Liver (tissue), 8 donors: ENCODE measurements at regions not wholly inside any gene's neighbourhood (a gene's known extent, or its start where the extent isn't known, plus 50 kb on each side); places are given as distances from the start of the nearest gene placed in this dataset.

Experiments
- DNase-seq: peaks from one replicate; pipeline ENCODE4 v3.0.0-alpha.2; 2017; ENCODE audit warnings: low spot score
- H3K27ac ChIP-seq, 2 donors: one replicate each; pipeline ENCODE4 v1.7.0; 2013; ENCODE audit warnings: inconsistent platforms in 2 of 2, low read length in 2 of 2, control low read depth in 1 of 2, low read depth in 1 of 2, mild to moderate bottlenecking in 1 of 2
- H3K27me3 ChIP-seq, 4 donors: one replicate each; pipeline versions ENCODE4 v1.6.1 to v1.7.0; 2013; ENCODE audit warnings: low read length in 3 of 4, inconsistent platforms in 1 of 4, mild to moderate bottlenecking in 1 of 4, moderate library complexity in 1 of 4; ENCODE audit not compliant: control insufficient read depth in 4 of 4, insufficient read depth in 4 of 4
- H3K36me3 ChIP-seq, 4 donors: one replicate each; pipeline versions ENCODE4 v1.6.1 to v1.7.0; 2013; ENCODE audit warnings: low read length in 3 of 4, mild to moderate bottlenecking in 3 of 4, low read depth in 1 of 4, moderate library complexity in 1 of 4; ENCODE audit not compliant: control insufficient read depth in 4 of 4, insufficient read depth in 3 of 4
- H3K4me1 ChIP-seq, 4 donors: one replicate each; pipeline versions ENCODE4 v1.6.1 to v1.7.0; 2013; ENCODE audit warnings: low read length in 3 of 4, mild to moderate bottlenecking in 3 of 4, moderate library complexity in 1 of 4; ENCODE audit not compliant: control insufficient read depth in 4 of 4, insufficient read depth in 4 of 4
- H3K4me3 ChIP-seq, 3 donors: one replicate each; pipeline versions ENCODE4 v1.6.1 to v1.7.0; 2013; ENCODE audit warnings: low read length in 3 of 3, control low read depth in 1 of 3, low read depth in 1 of 3, mild to moderate bottlenecking in 1 of 3
- H3K9ac ChIP-seq, 2 donors: one replicate each; pipeline ENCODE4 v1.7.0; 2013; ENCODE audit warnings: low read length in 2 of 2, mild to moderate bottlenecking in 2 of 2, moderate library complexity in 2 of 2, control low read depth in 1 of 2, low read depth in 1 of 2
- H3K9me3 ChIP-seq, 4 donors: one replicate each; pipeline versions ENCODE4 v1.6.1 to v1.7.0; 2013; ENCODE audit warnings: low read length in 3 of 4; ENCODE audit not compliant: control insufficient read depth in 4 of 4
- CTCF ChIP-seq: fragments of 150-350 bp; IDR thresholded peaks from 2 replicates; pipeline ENCODE4 v1.5.1; 2017; ENCODE audit warnings: improper control_type of control experiment, low read depth, low read length; ENCODE audit not compliant: missing input control
- EGR1 ChIP-seq, 2 donors: IDR thresholded peaks; 2 replicates each; pipeline ENCODE4 v1.6.1; 2016 to 2018; ENCODE audit warnings: antibody characterized with exemption in 2 of 2, low read depth in 2 of 2
- FOXA1 ChIP-seq: IDR thresholded peaks from 2 replicates; pipeline ENCODE4 v1.6.1; 2016; ENCODE audit warnings: antibody characterized with exemption
- FOXA2 ChIP-seq: IDR thresholded peaks from 2 replicates; pipeline ENCODE4 v1.6.1; 2016; ENCODE audit warnings: antibody characterized with exemption
- GABPA ChIP-seq, 2 donors: IDR thresholded peaks in 1 of 2; conservative IDR thresholded peaks in 1 of 2; 2 replicates each; pipeline ENCODE4 v1.6.1; 2016; ENCODE audit warnings: antibody characterized with exemption in 2 of 2, mild to moderate bottlenecking in 1 of 2, moderate library complexity in 1 of 2
- HNF4A ChIP-seq, 2 donors: conservative IDR thresholded peaks; 2 replicates each; pipeline ENCODE4 v1.6.1; 2016; ENCODE audit warnings: antibody characterized with exemption in 2 of 2, mild to moderate bottlenecking in 2 of 2
- HNF4G ChIP-seq: IDR thresholded peaks from 2 replicates; pipeline ENCODE4 v1.6.1; 2016; ENCODE audit warnings: antibody characterized with exemption
- JUND ChIP-seq, 2 donors: IDR thresholded peaks; 2 replicates each; pipeline ENCODE4 v1.6.1; 2016; ENCODE audit warnings: antibody characterized with exemption in 2 of 2
- MAX ChIP-seq: IDR thresholded peaks from 2 replicates; pipeline ENCODE4 v1.6.1; 2016; ENCODE audit warnings: antibody characterized with exemption
- NR2F2 ChIP-seq: IDR thresholded peaks from 2 replicates; pipeline ENCODE4 v1.6.1; 2016; ENCODE audit warnings: antibody characterized with exemption
- RAD21 ChIP-seq, 2 donors: IDR thresholded peaks; 2 replicates each; pipeline ENCODE4 v1.6.1; 2016; ENCODE audit warnings: antibody characterized with exemption in 2 of 2, mild to moderate bottlenecking in 2 of 2
- REST ChIP-seq: IDR thresholded peaks from 2 replicates; pipeline ENCODE4 v1.6.1; 2016; ENCODE audit warnings: antibody characterized with exemption, mild to moderate bottlenecking
- RXRA ChIP-seq, 2 donors: IDR thresholded peaks; 2 replicates each; pipeline ENCODE4 v1.6.1; 2017 to 2018; ENCODE audit warnings: antibody characterized with exemption in 2 of 2, mild to moderate bottlenecking in 1 of 2
- SP1 ChIP-seq: IDR thresholded peaks from 2 replicates; pipeline ENCODE4 v1.6.1; 2018; ENCODE audit warnings: antibody characterized with exemption, mild to moderate bottlenecking
- TAF1 ChIP-seq: conservative IDR thresholded peaks from 2 replicates; pipeline ENCODE4 v1.6.1; 2016; ENCODE audit warnings: antibody characterized with exemption, mild to moderate bottlenecking
- YY1 ChIP-seq: IDR thresholded peaks from 2 replicates; pipeline ENCODE4 v1.6.1; 2016; ENCODE audit warnings: antibody characterized with exemption, mild to moderate bottlenecking
- WGBS: extraction: QIAGEN DNeasy Blood & Tissue Kit; methylation state at CpG from one replicate; pipeline ENCODE4 v1.1.7; 2013; 5-methylcytosine and 5-hydroxymethylcytosine counted together
- TF ChIP-seq, protein P1 (sequence below): IDR thresholded peaks from 2 replicates; pipeline ENCODE4 v1.6.1; 2016; ENCODE audit warnings: antibody characterized with exemption
- TF ChIP-seq, protein P2 (sequence below): IDR thresholded peaks from 2 replicates; pipeline ENCODE4 v1.6.1; 2016; ENCODE audit warnings: antibody characterized with exemption
- donor health status: healthy.
- donor health status: healthy.
- donor health status: healthy.
- donor health status: healthy.
- donor health status: healthy.

DNA sequence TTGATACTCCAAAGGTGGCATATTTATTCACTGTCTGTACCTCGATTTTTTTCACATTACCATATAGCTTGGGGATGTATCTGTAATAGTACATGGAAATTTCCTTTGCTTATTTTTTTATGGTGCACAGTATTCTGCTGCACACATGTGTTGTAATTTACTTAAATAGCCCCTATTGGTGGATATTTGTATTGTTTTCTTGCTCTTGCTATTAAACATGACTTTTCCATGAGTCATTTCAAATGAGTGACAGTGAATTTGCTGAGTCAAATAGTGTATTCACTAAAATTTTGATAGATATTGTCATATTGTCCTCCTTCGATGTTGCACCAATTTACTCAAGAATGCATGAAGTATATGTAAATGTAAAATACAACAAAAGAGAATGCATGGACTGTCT lies 122.7 kb upstream of the STEAP4 start:
- no peaks in the 10 kb centered on the region for H3K4me1 ChIP-seq
- H3K4me3 ChIP-seq: no peak overlapping the region
- H3K27ac ChIP-seq: no peak overlapping the region
- H3K36me3 ChIP-seq: no peaks in the 10 kb centered on the region
- no peak overlapping the region for H3K9ac ChIP-seq
- no peak for DNase-seq
- 66% methylated on average over 2 of the region's 2 CpGs for WGBS
- H3K27me3 ChIP-seq: no peaks in the 10 kb centered on the region
- no peaks in the 10 kb centered on the region for H3K9me3 ChIP-seq
- no peak for TF ChIP-seq RAD21 (IDR thresholded peaks at IDR 0.05)
- TF ChIP-seq GABPA (IDR thresholded peaks at IDR 0.05 in 1 of 2, conservative IDR thresholded peaks at IDR 0.05 in 1 of 2): no peak
- no peak for TF ChIP-seq CTCF
- TF ChIP-seq, protein P1, sequence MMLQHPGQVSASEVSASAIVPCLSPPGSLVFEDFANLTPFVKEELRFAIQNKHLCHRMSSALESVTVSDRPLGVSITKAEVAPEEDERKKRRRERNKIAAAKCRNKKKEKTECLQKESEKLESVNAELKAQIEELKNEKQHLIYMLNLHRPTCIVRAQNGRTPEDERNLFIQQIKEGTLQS: no peak
- TF ChIP-seq NR2F2: no peak
- no peak for TF ChIP-seq HNF4G
- TF ChIP-seq FOXA2: no peak
- TF ChIP-seq SP1: no peak
- TF ChIP-seq MAX: no peak
- no peak for TF ChIP-seq HNF4A (conservative IDR thresholded peaks at IDR 0.05)
- TF ChIP-seq REST: no peak
- TF ChIP-seq RXRA (IDR thresholded peaks at IDR 0.05): no peak
- TF ChIP-seq, protein P2, sequence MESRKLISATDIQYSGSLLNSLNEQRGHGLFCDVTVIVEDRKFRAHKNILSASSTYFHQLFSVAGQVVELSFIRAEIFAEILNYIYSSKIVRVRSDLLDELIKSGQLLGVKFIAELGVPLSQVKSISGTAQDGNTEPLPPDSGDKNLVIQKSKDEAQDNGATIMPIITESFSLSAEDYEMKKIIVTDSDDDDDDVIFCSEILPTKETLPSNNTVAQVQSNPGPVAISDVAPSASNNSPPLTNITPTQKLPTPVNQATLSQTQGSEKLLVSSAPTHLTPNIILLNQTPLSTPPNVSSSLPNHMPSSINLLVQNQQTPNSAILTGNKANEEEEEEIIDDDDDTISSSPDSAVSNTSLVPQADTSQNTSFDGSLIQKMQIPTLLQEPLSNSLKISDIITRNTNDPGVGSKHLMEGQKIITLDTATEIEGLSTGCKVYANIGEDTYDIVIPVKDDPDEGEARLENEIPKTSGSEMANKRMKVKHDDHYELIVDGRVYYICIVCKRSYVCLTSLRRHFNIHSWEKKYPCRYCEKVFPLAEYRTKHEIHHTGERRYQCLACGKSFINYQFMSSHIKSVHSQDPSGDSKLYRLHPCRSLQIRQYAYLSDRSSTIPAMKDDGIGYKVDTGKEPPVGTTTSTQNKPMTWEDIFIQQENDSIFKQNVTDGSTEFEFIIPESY: no peak
- no peak for TF ChIP-seq YY1
- TF ChIP-seq TAF1: no peak
- TF ChIP-seq JUND (IDR thresholded peaks at IDR 0.05): no peak

GRCh38 chr7:88402529-88402928 lies 95.8 kb upstream of the STEAP4 start:
- H3K9me3 ChIP-seq: no peaks in the 10 kb centered on the region
- peaks cover 0 to 9% (median 1%) of the 10 kb centered on the region in 4 donors for H3K4me1 ChIP-seq
- H3K4me3 ChIP-seq: no peak overlapping the region
- 90% methylated on average over 5 of the region's 5 CpGs for WGBS
- no peak overlapping the region for H3K9ac ChIP-seq
- no peaks in the 10 kb centered on the region for H3K27me3 ChIP-seq
- DNase-seq: no peak
- H3K36me3 ChIP-seq: no peaks in the 10 kb centered on the region
- no peak overlapping the region for H3K27ac ChIP-seq
- TF ChIP-seq JUND (IDR thresholded peaks at IDR 0.05): no peak
- TF ChIP-seq, protein P2: no peak
- TF ChIP-seq, protein P1: no peak
- no peak for TF ChIP-seq TAF1
- TF ChIP-seq RXRA (IDR thresholded peaks at IDR 0.05): no peak
- no peak for TF ChIP-seq HNF4G
- no peak for TF ChIP-seq EGR1 (IDR thresholded peaks at IDR 0.05; ENCODE audit: low read depth in 2 of 2)
- TF ChIP-seq CTCF: no peak
- no peak for TF ChIP-seq NR2F2
- TF ChIP-seq YY1: no peak
- no peak for TF ChIP-seq FOXA2
- no peak for TF ChIP-seq SP1
- no peak for TF ChIP-seq MAX
- no peak for TF ChIP-seq GABPA (IDR thresholded peaks at IDR 0.05 in 1 of 2, conservative IDR thresholded peaks at IDR 0.05 in 1 of 2)
- TF ChIP-seq HNF4A (conservative IDR thresholded peaks at IDR 0.05): no peak
- TF ChIP-seq FOXA1: no peak
